GM19099 (cell line): ENCODE measurements at regions not wholly inside any gene's neighbourhood (a gene's known extent, or its start where the extent isn't known, plus 50 kb on each side); places are given as distances from the start of the nearest gene placed in this dataset.

Experiments used
- POLR2A ChIP-seq: IDR thresholded peaks from 3 replicates; pipeline ENCODE4 v1.6.1; 2011; ENCODE audit warnings: low read depth; ENCODE audit not compliant: insufficient read length; ENCODE audit errors: extremely low read depth

DNA sequence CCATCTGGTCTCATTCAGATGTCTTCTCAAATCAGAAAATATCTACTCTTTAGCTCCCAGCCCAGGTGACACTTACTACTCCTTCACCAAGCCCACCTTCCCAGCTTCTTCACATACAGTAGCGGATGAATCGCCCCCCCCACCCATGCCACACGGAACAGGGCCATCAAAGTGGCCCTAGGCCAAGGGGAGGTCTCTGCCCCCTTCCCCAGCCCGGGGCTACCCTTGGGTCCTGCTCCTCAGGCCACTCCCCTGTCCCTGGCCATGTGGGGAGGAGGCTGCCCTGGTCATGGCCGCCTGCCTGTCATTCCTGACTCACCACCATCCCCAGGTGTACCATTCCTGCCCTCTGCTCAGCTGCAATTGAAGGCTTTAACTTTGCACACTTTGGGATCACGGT, 142.8 kb downstream of the NECTIN1 start:
- no peak for TF ChIP-seq POLR2A

DNA sequence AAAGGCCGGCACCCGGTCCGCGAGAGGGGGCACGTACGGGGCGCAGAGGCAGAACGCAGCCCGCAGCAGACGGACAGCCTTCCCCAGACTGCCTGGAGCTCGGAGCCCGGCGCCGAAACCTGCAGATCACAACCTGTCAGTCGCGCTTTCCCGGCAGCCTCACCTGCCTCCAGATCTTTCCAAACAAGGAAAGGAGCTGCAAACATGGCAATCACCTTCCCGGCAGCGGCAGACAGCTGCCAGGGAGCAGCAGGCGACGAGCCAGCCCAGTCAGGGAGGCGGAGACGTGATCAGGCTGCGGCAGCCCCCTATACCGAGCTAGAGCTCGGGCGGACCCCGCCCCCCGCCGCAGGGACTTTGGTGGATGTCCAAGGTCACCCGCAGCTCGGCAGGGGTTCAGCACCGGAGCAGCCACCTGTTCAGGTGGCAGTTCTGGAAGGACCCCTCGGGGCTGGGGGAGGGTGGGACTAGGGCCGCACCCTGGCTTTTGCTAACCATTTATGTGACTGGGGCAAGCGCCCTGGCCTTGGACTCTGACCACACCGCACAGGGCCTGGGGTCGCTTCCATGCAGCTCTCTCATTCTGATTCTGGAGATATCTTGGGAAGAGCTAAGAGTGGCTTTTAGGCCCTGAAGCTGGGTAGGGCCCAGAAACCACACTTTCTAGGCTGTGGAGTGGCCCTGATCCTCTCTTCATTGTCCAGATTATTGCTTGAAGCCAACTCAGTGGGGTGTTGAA, 143.8 kb downstream of the NECTIN1 start:
- TF ChIP-seq POLR2A, result no peak

GRCh38 chr11:119584193-119585042, 144.6 kb downstream of the NECTIN1 start:
- no peak for TF ChIP-seq POLR2A

- no peak for TF ChIP-seq POLR2A
These were observed 145.4 kb downstream of the NECTIN1 start for GRCh38 chr11:119583585-119583984.

DNA sequence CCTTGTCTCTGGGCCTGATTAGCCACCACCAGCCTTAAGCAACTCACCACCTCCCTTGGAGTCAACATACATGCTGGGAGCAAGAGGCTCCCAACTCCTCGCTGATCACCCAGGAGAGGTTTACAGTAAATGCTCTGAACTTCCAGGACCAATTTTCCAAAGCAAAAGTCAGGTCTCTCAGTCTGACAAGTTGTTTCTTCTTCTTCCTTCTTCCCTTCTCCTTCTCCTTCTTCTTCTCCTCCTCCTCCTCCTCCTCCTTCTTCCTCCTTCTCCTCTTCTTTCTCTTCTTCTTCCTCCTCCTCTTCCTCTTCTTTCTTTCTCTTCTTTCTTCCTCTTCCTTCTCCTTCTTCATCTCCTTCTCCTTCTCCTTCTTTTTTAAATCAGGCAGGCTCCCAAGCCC, 148.2 kb downstream of the NECTIN1 start:
- no peak for TF ChIP-seq POLR2A

GRCh38 chr11:119580081-119580480, 148.9 kb downstream of the NECTIN1 start:
- no peak for TF ChIP-seq POLR2A

DNA sequence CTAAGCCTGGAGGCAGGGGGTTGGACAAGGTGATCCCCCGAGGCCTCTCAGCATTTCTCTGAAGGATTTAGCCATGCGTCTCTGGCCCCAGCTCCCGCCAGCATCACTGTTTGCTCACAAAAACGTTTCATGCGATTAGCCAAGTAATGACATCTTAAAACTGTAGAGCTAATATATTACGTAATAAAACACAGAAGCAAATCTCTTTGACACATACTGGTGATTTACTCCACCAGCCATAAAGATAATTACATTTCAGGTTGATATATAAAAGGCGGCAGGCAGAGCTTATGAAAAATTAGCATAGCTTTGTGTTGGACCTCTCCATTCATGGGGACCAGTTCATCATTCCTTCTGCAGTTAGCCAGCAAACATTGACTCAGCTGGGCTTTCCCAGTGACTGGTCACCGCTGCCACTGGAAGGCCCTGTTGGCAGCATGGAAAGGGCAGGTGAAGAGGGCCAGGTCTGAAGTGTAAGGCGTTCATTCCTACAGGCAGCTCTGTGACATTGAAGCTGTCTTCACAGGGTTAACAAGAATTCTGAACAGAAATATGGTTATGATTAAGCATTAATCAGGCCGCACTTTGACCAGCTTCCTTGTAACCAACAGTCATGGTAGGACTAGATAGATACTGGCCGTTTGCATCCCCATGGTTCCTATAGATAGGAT, 150.3 kb downstream of the NECTIN1 start:
- no peak for TF ChIP-seq POLR2A

GRCh38 chr11:119573858-119574257, 150.9 kb upstream of the THY1 start:
- no peak for TF ChIP-seq POLR2A

- no peak for TF ChIP-seq POLR2A
These were observed 149.8 kb upstream of the THY1 start for GRCh38 chr11:119572481-119573424.

DNA sequence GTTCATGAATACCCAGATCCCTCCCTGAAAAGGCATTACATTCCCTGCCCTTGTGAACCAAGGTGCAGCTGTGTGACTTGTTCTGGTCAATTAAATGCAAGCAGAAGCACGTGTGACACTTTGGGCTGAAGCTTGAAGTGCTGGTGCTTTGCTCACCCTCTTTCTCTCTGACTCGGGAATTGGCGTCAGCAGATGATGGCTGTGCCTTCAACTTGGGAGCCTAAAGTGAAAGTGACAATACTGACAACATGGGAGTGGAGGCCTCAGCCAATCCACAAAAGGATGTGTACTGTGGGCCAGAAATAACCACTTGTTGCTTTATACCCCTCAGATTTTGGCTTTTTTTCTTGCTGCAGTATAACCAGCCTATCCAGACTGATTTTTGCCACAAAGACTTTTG, 148.3 kb upstream of the THY1 start:
- no peak for TF ChIP-seq POLR2A

DNA sequence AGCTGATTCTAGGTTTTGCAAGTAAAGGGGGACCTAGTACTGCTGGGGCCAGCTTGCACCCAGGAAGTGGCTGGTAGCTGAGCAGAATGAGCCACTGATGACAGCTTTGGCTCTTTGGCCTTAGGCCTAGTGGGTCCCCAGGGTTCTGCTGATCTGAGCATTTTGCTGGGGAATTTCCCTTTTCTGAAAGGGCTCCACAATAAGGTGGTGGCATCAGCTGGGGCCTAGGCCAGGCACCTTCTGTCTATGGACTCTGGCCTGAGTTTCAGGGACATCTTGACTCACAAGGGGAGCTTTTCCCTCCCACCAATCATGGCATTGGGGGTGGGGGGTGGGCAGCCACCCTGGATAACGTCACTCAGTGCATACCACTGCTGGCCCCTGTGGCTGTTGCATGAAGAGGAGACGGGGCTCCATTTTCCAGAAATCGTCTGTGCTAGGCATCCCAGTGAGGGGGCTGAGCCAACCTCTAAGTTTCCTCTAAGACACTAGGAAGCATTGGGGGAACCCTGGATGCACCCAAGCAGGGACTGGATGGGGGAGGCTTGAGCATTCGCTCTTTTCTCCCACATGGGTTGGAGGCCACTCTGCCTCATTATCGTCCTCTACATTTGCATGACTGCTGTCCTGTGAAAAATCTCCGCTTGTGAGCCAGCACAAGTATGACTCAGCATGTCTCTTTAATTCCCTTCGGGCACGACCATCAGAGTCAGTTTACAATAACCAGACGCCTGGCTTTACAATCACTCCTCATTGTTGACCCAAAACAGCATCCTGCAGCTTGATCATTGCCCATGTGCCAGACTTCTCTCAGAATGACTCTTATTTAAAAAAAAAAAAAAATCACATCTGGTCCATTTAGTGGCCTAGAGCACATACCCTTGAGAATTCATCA, 145.0 kb upstream of the THY1 start:
- peak; percentile 20 for TF ChIP-seq POLR2A

GRCh38 chr11:119566319-119566718, 143.3 kb upstream of the THY1 start:
- no peak for TF ChIP-seq POLR2A

DNA sequence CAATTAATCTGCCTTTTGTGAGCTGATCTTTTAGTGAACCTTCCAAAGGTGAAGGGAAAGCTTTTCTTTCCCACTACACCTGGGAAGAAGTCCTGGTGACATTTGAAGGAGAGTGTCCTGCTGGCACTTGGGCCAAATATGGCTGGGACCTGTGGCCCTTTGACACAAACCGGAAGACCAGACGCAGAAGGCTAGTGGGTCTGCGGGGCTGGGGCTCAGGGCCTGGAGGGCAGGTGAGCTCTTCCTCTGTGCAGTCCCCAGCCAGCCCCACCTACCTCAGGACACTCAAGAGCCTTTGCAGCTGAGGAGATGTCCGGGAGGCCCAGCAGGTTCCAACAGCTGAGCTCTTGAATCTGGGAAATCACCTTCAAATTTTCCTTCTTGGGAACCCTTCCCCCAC, 138.0 kb upstream of the THY1 start:
- TF ChIP-seq POLR2A, result no peak

GRCh38 chr11:119560291-119560690, 137.3 kb upstream of the THY1 start:
- TF ChIP-seq POLR2A, result no peak

GRCh38 chr11:119552106-119552485, 129.1 kb upstream of the THY1 start:
- TF ChIP-seq POLR2A, result no peak
